ENCODE measurements at regions not wholly inside any gene's neighbourhood (a gene's known extent, or its start where the extent isn't known, plus 50 kb on each side); places are given as distances from the start of the nearest gene placed in this dataset.

DNA sequence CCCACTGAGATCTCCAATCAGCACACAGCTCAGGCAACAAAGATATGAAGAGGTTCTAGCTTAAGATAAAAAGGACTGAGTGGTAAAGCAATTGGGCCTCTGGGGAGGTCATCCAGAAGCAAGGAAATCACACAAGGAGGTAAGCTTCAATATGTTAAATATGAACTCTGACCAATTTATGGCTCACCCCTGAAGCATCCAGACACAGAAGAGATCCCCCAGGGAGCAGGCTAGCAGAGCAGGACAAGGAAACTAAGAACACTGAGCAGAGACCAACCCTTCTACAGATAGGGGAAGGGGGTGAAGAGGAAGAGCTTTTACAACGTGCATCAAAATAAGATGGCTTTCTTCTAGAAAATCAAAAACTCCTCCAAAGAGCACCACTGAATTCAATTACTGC lies 616.2 kb downstream of the DNAH5 start:
- Histone ChIP-seq H2AFZ (no peak overlapping the region), H3K9me2 (ENCODE audit: insufficient read depth) (no peaks in the 10 kb centered on the region), H3F3A (replicated peaks; ENCODE audit: low read depth) (no peaks in the 10 kb centered on the region), H3K4me2 (no peak overlapping the region), H3K4me1 (ENCODE audit: insufficient read depth) (no peaks in the 10 kb centered on the region), H3K27me3 (ENCODE audit: insufficient read depth) (no peaks in the 10 kb centered on the region), H3K4me3 (no peak overlapping the region), H3K79me2 (replicated peaks; ENCODE audit: insufficient read depth) (no peaks in the 10 kb centered on the region), H3K36me3 (ENCODE audit: insufficient read depth) (no peaks in the 10 kb centered on the region), H3K27ac (ENCODE audit: low read depth) (no peak overlapping the region), H4K20me1 (replicated peaks; ENCODE audit: insufficient read depth) (no peaks in the 10 kb centered on the region)
- ATAC-seq (no peak), DNase-seq (ENCODE audit: low spot score) (no peak)
- no peaks in the 10 kb centered on the region for H3K36me3 Mint-ChIP-seq (ENCODE audit: low read depth)
- no peaks in the 10 kb centered on the region for H3K27me3 Mint-ChIP-seq (ENCODE audit: insufficient read depth, low read depth, poor library complexity)
- no peak overlapping the region; the same call in 1 of the 2 replicates for H3K27ac Mint-ChIP-seq
- H3K4me1 Mint-ChIP-seq, result peaks cover 6% of the 10 kb centered on the region; the same call in 2 of the 3 replicates
- no peak for TF ChIP-seq CREB1 (CRISPR knock-in tag; IDR thresholded peaks at IDR 0.05; ENCODE audit: low read depth)
- TF ChIP-seq EZH2 (IDR thresholded peaks at IDR 0.05; ENCODE audit: low read depth, unreplicated experiment), result no peak
- no peak for TF ChIP-seq POLR2AphosphoS5 (IDR thresholded peaks at IDR 0.05; ENCODE audit: low read depth)
- TF ChIP-seq, protein P1, sequence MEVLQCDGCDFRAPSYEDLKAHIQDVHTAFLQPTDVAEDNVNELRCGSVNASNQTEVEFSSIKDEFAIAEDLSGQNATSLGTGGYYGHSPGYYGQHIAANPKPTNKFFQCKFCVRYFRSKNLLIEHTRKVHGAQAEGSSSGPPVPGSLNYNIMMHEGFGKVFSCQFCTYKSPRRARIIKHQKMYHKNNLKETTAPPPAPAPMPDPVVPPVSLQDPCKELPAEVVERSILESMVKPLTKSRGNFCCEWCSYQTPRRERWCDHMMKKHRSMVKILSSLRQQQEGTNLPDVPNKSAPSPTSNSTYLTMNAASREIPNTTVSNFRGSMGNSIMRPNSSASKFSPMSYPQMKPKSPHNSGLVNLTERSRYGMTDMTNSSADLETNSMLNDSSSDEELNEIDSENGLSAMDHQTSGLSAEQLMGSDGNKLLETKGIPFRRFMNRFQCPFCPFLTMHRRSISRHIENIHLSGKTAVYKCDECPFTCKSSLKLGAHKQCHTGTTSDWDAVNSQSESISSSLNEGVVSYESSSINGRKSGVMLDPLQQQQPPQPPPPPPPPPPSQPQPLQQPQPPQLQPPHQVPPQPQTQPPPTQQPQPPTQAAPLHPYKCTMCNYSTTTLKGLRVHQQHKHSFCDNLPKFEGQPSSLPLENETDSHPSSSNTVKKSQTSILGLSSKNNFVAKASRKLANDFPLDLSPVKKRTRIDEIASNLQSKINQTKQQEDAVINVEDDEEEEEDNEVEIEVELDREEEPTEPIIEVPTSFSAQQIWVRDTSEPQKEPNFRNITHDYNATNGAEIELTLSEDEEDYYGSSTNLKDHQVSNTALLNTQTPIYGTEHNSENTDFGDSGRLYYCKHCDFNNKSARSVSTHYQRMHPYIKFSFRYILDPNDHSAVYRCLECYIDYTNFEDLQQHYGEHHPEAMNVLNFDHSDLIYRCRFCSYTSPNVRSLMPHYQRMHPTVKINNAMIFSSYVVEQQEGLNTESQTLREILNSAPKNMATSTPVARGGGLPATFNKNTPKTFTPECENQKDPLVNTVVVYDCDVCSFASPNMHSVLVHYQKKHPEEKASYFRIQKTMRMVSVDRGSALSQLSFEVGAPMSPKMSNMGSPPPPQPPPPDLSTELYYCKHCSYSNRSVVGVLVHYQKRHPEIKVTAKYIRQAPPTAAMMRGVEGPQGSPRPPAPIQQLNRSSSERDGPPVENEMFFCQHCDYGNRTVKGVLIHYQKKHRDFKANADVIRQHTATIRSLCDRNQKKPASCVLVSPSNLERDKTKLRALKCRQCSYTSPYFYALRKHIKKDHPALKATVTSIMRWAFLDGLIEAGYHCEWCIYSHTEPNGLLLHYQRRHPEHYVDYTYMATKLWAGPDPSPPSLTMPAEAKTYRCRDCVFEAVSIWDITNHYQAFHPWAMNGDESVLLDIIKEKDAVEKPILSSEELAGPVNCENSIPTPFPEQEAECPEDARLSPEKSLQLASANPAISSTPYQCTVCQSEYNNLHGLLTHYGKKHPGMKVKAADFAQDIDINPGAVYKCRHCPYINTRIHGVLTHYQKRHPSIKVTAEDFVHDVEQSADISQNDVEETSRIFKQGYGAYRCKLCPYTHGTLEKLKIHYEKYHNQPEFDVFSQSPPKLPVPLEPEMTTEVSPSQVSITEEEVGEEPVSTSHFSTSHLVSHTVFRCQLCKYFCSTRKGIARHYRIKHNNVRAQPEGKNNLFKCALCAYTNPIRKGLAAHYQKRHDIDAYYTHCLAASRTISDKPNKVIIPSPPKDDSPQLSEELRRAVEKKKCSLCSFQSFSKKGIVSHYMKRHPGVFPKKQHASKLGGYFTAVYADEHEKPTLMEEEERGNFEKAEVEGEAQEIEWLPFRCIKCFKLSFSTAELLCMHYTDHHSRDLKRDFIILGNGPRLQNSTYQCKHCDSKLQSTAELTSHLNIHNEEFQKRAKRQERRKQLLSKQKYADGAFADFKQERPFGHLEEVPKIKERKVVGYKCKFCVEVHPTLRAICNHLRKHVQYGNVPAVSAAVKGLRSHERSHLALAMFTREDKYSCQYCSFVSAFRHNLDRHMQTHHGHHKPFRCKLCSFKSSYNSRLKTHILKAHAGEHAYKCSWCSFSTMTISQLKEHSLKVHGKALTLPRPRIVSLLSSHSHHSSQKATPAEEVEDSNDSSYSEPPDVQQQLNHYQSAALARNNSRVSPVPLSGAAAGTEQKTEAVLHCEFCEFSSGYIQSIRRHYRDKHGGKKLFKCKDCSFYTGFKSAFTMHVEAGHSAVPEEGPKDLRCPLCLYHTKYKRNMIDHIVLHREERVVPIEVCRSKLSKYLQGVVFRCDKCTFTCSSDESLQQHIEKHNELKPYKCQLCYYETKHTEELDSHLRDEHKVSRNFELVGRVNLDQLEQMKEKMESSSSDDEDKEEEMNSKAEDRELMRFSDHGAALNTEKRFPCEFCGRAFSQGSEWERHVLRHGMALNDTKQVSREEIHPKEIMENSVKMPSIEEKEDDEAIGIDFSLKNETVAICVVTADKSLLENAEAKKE (CRISPR knock-in tag; IDR thresholded peaks at IDR 0.05), result no peak
- TF ChIP-seq, protein P2, sequence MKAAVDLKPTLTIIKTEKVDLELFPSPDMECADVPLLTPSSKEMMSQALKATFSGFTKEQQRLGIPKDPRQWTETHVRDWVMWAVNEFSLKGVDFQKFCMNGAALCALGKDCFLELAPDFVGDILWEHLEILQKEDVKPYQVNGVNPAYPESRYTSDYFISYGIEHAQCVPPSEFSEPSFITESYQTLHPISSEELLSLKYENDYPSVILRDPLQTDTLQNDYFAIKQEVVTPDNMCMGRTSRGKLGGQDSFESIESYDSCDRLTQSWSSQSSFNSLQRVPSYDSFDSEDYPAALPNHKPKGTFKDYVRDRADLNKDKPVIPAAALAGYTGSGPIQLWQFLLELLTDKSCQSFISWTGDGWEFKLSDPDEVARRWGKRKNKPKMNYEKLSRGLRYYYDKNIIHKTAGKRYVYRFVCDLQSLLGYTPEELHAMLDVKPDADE (IDR thresholded peaks at IDR 0.05), result no peak
- TF ChIP-seq, protein P3, sequence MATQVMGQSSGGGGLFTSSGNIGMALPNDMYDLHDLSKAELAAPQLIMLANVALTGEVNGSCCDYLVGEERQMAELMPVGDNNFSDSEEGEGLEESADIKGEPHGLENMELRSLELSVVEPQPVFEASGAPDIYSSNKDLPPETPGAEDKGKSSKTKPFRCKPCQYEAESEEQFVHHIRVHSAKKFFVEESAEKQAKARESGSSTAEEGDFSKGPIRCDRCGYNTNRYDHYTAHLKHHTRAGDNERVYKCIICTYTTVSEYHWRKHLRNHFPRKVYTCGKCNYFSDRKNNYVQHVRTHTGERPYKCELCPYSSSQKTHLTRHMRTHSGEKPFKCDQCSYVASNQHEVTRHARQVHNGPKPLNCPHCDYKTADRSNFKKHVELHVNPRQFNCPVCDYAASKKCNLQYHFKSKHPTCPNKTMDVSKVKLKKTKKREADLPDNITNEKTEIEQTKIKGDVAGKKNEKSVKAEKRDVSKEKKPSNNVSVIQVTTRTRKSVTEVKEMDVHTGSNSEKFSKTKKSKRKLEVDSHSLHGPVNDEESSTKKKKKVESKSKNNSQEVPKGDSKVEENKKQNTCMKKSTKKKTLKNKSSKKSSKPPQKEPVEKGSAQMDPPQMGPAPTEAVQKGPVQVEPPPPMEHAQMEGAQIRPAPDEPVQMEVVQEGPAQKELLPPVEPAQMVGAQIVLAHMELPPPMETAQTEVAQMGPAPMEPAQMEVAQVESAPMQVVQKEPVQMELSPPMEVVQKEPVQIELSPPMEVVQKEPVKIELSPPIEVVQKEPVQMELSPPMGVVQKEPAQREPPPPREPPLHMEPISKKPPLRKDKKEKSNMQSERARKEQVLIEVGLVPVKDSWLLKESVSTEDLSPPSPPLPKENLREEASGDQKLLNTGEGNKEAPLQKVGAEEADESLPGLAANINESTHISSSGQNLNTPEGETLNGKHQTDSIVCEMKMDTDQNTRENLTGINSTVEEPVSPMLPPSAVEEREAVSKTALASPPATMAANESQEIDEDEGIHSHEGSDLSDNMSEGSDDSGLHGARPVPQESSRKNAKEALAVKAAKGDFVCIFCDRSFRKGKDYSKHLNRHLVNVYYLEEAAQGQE (IDR thresholded peaks at IDR 0.05; ENCODE audit: unreplicated experiment), result no peak
- no peak for TF ChIP-seq STAT1 (IDR thresholded peaks at IDR 0.05; ENCODE audit: unreplicated experiment)
- H3K4me3 Mint-ChIP-seq, result no peak overlapping the region
- no peaks in the 10 kb centered on the region for H3K9me3 Mint-ChIP-seq

Measured in GM23338 (cell line).